Posterior cingulate gyrus (tissue), 11 donors: ENCODE measurements at regions not wholly inside any gene's neighbourhood (a gene's known extent, or its start where the extent isn't known, plus 50 kb on each side); places are given as distances from the start of the nearest gene placed in this dataset.
"Not testable (repeated sequence)": the region's sequence is repeated elsewhere in the genome, so short reads cannot be mapped to it uniquely, and the experiment has no call there.

ENCODE experiments used
- DNase-seq, 10 donors: peaks; one replicate each; pipeline versions ENCODE4 v3.0.0 to v3.0.0-alpha.2; 2020 to 2021; ENCODE audit warnings: mixed read lengths in 3 of 10
- intact Hi-C: fragments of 100-400 bp; cut with DNase I; formaldehyde crosslinking; loops from one replicate; pipeline ENCODE4 v1.15.1; 2023

DNA sequence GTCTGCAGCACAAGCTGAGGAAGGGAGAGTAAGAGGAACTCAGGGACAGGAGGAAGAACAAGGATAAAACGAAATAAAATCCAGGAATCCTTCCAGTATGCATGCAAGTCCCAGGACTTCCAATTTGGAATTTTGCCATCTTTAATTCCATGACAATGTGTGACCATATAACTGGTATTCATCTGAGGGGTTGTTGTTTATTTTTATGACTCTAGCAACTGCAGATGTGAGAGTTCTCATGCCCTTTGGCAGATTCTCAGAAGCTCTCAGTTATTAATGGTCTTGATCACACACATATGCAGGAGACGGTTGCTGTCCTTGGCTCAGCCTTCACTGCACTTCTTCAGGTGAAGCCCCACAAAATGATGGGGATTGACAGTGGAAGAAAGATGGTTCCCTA lies 148.2 kb downstream of the SMIM20 start:
- DNase-seq, result no peak
- intact Hi-C loops, result no loop called here

DNA sequence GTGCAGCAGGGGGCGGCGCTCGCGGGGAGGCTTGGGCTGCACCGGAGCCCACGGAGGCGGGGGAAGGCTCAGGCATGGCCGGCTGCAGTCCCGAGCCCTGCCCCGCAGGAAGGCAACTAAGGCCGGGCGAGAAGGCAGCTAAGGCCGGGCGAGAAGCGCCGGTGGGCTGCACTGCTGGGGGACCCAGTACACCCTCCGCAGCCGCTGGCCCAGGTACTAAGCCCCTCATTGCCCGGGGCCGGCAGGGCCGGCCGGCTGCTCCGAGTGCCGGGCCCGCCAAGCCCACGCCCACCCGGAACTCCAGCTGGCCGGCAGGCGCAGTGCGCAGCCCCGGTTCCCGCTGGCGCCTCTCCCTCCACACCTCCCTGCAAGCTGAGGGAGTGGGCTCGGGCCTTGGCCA lies 150.0 kb downstream of the SMIM20 start:
- intact Hi-C loops, DNase-seq: not testable (repeated sequence)

DNA sequence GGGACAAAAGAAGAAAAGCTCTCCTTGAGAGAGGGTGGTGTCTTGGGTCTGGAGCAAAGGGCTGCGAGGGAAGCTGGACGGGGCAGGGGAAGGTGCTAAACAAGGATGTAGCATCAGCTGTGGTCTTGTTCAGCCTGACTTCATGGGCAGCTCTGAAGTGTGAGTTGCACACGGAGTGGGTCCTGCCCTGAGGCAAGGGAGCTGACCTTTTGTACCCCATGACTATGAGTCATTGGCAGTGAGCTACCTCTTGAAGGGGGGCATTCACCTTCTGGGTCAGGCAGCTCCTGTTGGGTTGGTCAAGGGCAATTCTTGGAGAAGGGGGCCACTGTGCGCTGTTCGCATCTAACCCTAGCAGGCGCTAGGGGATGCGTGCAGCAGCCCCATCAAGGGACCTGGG lies 151.8 kb downstream of the SMIM20 start:
- intact Hi-C loops, result no loop called here
- no peak for DNase-seq

DNA sequence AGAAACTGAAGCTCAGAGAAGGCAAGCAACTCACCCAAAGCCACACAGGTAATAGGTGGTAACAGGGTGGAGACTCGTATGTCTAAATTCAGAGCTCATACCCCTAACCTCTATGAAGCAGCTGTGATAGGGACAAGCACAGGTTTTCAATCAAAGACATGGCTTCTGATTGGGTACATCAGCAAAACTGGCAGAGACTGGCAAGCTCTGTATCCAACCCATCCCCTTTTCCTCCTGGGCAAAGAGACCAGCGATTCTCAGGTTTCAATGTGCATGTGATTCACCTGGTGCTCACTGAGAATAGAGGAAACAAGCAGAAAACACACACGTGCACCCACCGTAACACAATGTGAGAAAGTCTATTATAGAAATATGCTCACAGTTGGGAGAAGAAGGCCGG lies 153.0 kb downstream of the SMIM20 start:
- DNase-seq, result no peak
- intact Hi-C loops, result no loop called here

DNA sequence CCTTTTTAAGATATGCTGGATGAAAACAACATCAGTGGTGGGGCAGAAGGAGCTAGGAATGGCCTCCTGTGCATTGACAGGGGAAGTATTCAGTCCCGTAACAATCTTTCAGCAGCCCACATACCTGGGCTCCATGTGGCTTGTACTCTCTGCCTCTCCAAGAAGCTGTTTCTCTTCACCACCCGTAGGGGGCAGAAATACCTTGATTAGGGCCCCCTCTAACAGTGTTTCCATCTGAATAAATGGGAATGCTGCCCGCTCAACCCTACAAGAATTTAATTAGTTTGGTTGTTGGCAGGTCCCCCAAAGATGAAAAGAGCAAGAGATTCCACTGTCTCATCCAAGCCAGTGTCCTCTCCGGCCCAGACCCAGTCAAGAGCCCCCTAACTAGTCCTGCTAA lies 155.2 kb downstream of the SMIM20 start:
- DNase-seq, result no peak
- intact Hi-C loops, result no loop called here

DNA sequence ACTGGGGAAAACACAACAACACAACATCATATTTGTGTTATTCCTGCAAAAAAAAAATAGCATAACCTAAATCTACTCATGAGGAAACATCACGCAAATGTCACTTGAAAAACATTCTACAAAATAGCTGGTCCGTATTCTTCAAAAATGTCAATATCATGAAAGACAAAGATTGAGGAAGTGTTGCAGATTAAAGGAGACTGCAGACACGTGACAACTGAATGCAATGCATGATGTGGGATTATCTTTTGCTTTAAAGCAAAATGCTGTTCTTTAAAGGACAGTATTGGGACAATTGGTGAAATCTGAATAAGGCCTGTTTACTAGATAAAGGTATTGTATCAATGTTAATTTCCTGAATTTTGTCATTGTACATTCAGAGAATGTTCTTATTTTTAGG lies 157.7 kb downstream of the SMIM20 start:
- intact Hi-C loops, result no loop called here
- DNase-seq, result no peak

DNA sequence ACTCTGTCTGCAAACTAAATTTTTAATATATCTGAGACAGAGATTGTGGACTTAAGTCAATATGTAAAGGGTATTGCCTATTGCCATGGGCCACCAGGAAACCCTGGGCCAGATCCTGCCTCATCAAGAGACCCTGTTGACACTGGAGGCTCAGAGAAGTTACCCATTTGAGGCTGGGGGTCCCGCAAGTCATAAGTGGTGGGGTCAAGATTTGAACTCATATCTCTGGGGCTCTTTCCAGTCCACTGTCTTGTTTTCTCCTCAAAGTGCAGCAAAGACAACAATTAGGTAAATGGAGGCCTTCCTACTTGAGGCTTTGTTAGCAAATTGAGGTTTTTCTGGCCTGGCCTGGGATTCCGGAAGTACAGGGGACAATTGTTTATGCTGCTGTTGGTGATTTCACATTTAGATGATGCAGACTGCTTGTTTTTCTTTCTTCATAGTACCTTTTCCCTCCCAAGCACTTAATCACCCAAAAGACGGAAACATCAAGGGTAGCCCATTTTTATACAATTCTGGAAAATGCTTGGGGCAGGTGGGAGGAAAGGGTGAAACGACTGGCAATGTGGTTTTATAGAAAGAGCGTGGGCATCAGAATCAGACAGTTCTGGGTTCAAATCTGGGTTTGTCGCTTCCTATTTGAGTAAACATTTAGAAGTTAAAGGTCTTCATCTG lies 160.0 kb downstream of the SMIM20 start:
- no peak for DNase-seq
- intact Hi-C loops, result no loop called here

DNA sequence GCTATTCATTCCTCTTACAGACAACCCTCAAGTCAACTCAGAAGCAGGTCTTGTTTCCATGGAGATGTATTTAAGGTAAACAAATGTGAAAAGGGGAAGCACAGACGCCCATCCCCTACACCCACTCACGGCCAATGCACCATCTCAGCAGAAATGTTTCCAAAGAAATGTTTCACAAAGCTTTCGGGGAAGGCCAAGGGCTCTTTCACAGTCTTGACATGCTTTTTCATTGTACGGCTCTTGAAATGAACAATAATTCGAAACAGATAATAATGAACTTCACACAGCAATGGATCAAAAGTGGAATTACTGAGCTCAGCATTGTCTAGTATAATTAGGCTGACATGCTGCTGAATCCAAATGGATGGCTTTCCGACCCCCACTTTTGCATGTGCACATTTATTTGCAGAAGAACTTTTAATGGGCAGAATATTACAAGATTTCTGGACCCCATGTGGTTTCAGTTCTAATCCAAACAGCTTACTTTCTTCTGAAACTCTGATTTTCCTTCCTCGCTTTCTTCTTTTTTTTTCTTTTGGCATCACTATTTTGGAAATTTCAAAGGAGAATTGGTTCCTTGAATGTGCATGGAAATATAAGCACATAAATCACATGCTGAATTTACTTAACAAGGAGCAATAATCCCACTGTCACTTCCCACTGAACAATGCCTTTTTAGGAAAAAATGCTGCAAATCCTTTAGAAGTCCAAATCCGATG lies 160.9 kb downstream of the SMIM20 start:
- intact Hi-C loops, result loop anchor here (5.0 kb wide), 1 partner anchor 83 kb away; no protein-coding TSS in a partner anchor
- no peak for DNase-seq

DNA sequence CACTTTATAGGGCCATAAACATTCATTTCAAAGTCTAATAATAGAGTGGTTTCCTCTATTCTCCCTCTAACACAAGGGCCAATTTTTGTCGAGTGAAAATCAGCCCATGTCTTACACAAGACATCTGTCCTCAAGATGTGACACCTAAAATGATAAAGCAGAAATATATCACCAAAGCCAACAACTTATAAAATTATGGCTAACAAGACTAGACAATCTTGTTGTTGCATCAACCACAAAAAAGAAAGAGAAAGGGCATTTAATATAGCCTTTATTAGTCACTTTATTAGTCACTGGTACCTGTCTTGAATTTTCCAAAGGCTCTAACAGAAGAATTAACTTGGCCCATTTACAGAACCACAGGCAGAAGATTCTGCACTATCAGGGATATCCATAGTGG lies 161.6 kb downstream of the SMIM20 start:
- no peak for DNase-seq
- intact Hi-C loops, result loop anchor here (5.0 kb wide), 1 partner anchor 83 kb away; no protein-coding TSS in a partner anchor

DNA sequence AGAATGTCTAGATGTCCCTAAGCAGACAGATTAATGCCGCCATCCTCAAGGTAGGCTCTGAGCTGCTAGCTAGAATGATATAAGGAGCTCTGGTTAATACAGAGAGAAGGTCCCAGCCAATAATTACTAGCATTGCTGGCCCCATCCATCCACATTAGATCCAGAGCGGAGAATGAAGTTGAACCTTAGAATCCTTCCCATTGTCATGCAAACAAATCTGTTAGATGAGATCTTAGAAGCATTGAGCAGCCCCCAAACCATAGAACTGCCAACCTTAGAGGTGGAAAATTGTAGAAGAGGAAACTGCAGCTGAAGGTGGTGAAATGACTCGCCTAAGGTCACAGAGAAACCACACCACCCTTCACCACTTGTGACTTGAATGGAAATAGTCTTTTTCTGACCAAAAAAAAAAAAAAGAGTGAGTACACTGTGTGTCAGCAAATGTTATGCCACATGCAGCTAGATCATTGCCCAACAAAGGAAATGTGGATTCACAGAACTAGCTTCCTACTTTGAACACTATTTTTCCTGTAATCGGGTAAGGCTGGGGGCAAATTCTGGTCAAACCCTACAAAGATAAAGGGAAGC lies 162.1 kb downstream of the SMIM20 start:
- intact Hi-C loops, result loop anchor here (5.0 kb wide), 1 partner anchor 84 kb away; no protein-coding TSS in a partner anchor
- no peak for DNase-seq

DNA sequence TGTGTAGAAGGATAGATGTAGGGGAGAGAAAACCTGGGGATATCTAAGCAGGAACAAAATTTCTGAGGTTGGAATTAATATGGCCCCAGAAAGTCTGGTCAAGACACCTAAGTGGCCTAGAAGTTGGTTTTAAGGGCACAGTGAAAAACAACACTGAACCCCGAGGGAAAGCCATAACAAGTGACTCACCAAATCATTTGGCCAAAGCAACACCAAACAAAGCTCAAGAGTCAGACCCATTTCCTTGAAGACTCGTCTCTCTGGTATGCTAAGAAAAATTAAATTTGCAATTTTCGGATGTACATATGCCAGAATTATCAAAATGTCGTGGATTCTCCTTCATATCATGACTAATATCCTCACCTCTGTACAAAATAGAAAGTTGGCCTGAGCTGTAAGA lies 162.9 kb downstream of the SMIM20 start:
- DNase-seq, result no peak
- intact Hi-C loops, result loop anchor here (5.0 kb wide), 1 partner anchor 85 kb away; no protein-coding TSS in a partner anchor

DNA sequence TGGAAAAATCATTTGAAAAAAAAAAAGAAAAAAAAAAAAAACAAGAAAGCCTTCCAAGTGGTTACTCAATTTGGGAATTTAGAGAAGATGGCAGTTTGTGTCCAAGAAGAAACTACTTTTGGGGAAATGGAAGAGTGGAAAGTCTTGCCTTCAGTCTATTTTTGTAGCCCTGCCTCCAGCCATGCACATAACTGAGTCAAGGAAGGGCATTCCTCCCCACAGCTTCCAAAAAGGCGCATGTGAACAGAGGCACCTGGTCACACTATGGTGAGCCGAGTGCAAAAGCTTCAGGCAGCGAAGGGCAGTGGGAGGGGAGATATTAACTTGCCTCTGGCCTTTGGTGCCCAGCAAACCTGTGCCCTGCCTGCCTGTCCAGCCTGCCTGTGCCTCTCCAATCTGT lies 163.7 kb downstream of the SMIM20 start:
- intact Hi-C loops, result loop anchor here (5.0 kb wide), 1 partner anchor 85 kb away; no protein-coding TSS in a partner anchor
- no peak for DNase-seq

DNA sequence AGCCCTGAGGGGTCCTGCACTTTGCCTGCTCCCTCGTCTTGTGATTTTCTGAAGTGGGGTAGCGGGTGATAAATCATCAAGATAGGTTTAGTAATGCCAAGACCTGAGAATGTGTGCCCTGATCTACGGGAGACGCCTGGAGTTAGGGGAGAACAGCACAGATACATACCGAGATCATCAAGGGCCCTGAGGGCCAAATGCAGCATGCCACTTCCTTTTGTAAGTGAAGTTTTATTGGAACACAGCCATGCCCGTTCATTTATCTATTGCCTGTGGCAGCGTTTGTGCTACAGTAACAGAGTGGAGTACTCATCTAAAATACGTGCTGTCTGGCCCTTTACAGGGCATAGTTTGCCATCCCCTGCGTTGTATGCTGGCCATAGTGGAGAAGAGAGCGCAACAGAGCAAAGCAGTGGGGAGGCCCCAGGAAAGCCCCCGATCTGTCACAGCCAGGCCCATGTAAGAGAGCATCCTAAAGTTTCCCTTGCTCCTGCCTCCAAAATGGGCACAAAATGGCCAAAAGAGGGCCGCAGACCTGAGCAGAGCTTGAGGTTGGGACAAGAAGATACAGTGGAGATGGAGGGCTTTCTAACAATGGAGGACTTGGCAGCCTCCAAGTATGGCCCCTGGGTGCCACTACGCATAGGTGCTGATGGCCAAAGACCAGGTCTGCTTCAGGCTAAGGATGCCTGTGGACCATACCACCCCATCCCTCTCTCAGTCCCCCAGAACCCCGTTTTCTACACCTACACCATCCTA lies 167.0 kb downstream of the SMIM20 start:
- DNase-seq, result no peak
- intact Hi-C loops, result loop anchor here (5.0 to 10.0 kb wide), 3 partner anchors 154 to 334 kb away; partner anchors contain the start of gene RBPJ

DNA sequence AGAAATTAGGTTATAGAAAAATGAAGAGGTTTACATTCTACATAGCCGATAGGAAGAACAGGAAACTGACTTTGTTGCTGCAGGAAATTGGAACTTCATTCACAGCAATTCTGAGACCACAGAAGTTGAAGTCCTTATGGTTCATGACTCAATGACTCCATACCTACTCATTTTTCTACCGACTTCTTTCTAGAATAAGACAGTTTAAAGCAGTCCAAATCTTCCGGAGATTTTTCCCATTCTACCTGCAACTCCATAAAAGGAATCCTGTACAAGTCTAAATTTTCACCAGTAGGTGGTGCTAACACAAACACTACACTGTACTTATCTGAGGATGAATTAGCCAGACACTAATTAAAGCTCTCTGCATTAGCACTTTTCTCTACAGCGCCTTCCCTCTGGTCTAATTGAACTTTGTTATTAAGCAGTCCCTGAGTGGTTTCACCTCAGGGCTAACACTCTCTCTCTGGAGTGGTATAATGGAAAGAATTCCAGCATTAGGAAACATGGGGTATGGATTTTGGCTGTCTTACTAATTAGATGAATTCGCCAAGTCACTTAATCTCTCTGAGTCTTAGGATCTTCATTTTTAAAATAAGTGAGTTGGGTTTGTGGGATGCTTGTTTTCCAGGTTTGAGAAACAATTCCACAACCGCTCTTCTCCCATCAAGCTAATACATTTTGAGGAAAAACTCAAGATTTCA lies 167.9 kb downstream of the SMIM20 start:
- intact Hi-C loops, result loop anchor here (5.0 to 10.0 kb wide), 3 partner anchors 153 to 333 kb away; partner anchors contain the start of gene RBPJ
- no peak for DNase-seq

DNA sequence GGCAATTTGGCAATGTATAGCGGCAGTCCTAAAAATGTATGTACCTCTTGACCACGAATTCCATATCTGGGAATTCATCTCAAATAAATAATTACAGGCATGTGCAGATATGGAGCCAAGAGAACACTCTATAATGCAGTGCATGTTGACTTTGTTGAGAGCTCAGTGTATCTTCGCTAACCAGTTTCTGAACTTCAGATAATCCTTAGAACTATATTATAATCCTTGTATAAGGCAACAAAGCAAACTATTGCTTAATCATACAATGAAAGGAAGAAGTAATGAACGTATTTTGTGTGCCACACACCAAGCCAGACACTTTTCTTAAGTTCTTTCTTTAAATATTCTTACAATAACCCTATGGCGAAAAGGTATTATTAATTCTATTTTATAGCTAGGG lies 168.5 kb downstream of the SMIM20 start:
- intact Hi-C loops, result loop anchor here (5.0 to 10.0 kb wide), 3 partner anchors 152 to 332 kb away; partner anchors contain the start of gene RBPJ
- DNase-seq, result no peak

DNA sequence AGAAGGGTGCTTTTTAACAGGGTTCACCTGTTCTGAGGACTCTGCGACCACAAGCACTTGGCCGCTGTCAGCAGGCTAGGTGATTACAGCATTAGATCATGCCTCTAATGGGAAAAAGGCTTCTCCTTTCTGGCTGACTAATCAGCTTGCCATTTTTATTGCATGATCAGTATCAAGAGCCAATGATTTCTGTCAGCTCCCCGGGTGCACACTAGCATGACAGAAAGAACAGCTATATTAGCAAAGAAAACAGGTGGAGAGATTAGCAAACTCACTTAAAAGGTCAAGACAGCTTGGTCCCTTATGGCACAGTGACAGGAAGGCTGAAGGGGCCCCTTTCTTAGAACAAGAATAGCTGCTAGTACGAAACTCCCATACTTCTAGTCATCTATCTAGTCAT lies 170.0 kb downstream of the SMIM20 start:
- intact Hi-C loops, result loop anchor here (5.0 to 10.0 kb wide), 3 partner anchors 151 to 331 kb away; partner anchors contain the start of gene RBPJ
- DNase-seq, result no peak

DNA sequence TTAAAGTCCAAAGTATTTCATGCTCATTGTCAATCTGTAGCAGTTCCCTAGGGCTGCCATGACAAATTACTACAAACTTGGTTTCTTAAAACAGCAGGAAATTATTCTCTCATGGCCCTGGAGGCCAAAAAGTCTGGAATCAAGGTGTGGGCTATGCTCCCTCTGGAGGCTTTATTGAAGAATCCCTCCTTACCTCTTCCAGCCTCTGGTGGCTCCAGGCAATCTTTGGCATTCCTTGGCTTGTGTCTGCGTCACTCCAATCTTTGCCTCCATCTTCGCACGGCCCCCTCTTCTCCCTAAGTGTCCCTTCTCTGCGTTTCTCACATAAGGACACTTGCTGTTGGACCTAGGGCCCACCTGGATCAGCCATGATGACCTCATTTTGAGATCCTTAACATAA lies 170.4 kb downstream of the SMIM20 start:
- no peak for DNase-seq
- intact Hi-C loops, result loop anchor here (5.0 to 10.0 kb wide), 3 partner anchors 150 to 330 kb away; partner anchors contain the start of gene RBPJ

DNA sequence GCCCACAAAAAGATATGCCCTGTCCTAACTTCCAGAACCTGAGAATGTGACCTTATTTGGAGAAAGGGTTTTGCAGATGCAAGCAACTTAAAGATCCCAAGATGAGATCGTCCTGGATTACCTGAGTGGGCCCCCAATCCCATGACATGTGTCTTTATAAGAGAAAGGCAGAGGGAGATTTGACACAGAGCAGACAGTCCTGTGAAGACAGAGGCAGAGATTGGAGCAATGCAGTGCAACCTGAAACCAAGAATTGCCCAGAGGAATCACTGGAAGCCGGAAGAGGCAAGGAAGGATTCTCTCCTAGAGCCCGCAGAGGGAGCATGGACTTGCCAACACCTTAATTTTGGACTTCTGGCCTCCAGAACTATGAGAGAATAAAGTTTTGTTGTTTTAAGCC lies 171.5 kb downstream of the SMIM20 start:
- DNase-seq, result no peak
- intact Hi-C loops, result loop anchor here (10.0 kb wide), 2 partner anchors 149 to 329 kb away; no protein-coding TSS in a partner anchor

DNA sequence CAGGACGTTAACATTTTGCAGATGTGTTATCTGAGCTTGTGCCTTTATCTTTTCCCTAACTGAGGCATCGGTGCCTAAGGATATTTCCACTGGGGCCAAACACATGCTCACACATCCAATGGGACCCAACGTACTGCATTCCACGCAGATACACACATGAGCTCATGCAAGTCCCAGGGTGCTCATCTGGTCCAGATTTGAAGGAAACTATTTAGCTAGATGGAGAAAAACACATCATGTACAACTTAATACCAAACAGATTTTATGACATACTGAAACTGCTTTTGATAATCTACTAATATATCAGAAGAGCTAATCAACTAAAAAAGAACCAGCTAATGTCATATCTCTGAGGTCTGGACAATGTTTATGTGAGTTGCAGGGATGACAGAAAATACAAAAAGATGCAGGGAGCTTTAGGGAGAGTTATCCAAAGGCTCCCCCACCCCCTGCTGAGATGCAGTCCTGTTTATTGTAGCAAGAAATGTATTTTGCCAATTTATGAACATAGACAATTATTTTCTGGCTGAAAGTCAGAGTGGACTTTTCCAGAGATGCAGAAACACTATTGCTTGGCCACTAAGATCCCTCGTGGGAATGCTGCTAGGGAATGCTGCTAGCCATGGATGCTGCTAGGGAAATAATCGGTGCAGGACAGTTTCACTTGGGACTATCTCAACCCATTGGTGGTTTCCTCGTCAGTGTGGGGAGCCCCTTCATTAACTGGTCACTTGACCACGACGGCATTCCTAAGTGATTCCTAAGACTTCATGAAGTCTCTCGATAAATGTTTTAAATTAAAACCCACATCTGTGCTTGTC lies 172.8 kb downstream of the SMIM20 start:
- DNase-seq, result no peak
- intact Hi-C loops, result loop anchor here (10.0 kb wide), 2 partner anchors 148 to 328 kb away; no protein-coding TSS in a partner anchor
